B cell (primary cell): ENCODE measurements at regions not wholly inside any gene's neighbourhood (a gene's known extent, or its start where the extent isn't known, plus 50 kb on each side); places are given as distances from the start of the nearest gene placed in this dataset.

Experiments
- ATAC-seq: fragments of 200-7000 bp; cut with Tn5 transposase; one replicate; pipeline ENCODE4 v1.10.0; 2021; ENCODE audit warnings: low read depth, mild to moderate bottlenecking, moderate number of reproducible peaks, moderate library complexity
- CTCF ChIA-PET: fragments of 350-600 bp; sonication (Branson Sonifier 250); formaldehyde crosslinking; loops from one replicate; lab custom pipeline; 2021; ENCODE audit warnings: antibody characterized with exemption, inconsistent platforms; lab: Charles Lee
- POLR2A ChIA-PET: fragments of 350-600 bp; sonication (Branson Sonifier 250); formaldehyde crosslinking; loops from one replicate; lab custom pipeline; 2021; ENCODE audit warnings: antibody characterized with exemption; lab: Charles Lee
- DNase-seq: peaks from one replicate; pipeline ENCODE4 v3.0.0; 2013
- H2AFZ ChIP-seq: 2 replicates; pipeline ENCODE4 v1.6.1; 2012; ENCODE audit warnings: mild to moderate bottlenecking, low read depth, low read length; ENCODE audit not compliant: insufficient read depth, poor library complexity, severe bottlenecking
- H3K27ac ChIP-seq, 2 donors: 1 replicate in 1 of 2; 2 replicates in 1 of 2; pipeline ENCODE4 v1.5.1; 2012 to 2013; ENCODE audit warnings: low read length in 2 of 2, mild to moderate bottlenecking in 2 of 2, moderate library complexity in 1 of 2
- H3K27me3 ChIP-seq, 4 experiments: fragments of 200-600 bp in 1 of 4; sonication (generic) in 1 of 4; replicated peaks in 1 of 4; 1 replicate in 2 of 4; 2 replicates in 2 of 4; pipeline versions ENCODE4 v1.6.1 to v1.7.0; 2013 to 2016; ENCODE audit warnings: low read length in 3 of 4, mild to moderate bottlenecking in 2 of 4, mixed read lengths in 1 of 4, moderate library complexity in 1 of 4; ENCODE audit not compliant: insufficient read depth in 4 of 4, control insufficient read depth in 3 of 4; ENCODE audit errors: control extremely low read depth in 1 of 4
- H3K36me3 ChIP-seq, 2 experiments: replicated peaks in 1 of 2; 1 replicate in 1 of 2; 2 replicates in 1 of 2; pipeline versions ENCODE4 v1.6.1 to v1.7.1; 2013; ENCODE audit warnings: low read length in 1 of 2; ENCODE audit not compliant: insufficient read depth in 2 of 2, control insufficient read depth in 1 of 2; ENCODE audit errors: control extremely low read depth in 1 of 2, extremely low read depth in 1 of 2
- H3K4me1 ChIP-seq, 2 donors: fragments of 200-600 bp in 1 of 2; sonication (generic) in 1 of 2; 1 replicate in 1 of 2; 2 replicates in 1 of 2; pipeline versions ENCODE4 v1.5.1 to v1.6.1; 2013 to 2017; ENCODE audit warnings: low read length in 2 of 2; ENCODE audit not compliant: control insufficient read depth in 2 of 2, insufficient read depth in 2 of 2
- H3K4me2 ChIP-seq: replicated peaks from 2 replicates; pipeline ENCODE3; 2012; ENCODE audit warnings: mild to moderate bottlenecking, low read depth, low read length; ENCODE audit not compliant: poor library complexity, severe bottlenecking
- H3K4me3 ChIP-seq, 5 experiments: fragments of 200-600 bp in 1 of 5; sonication (generic) in 1 of 5; 1 replicate in 3 of 5; 2 replicates in 2 of 5; pipeline versions ENCODE4 v1.5.1 to v1.7.0; 2011 to 2016; ENCODE audit warnings: low read length in 4 of 5, mild to moderate bottlenecking in 4 of 5, low read depth in 2 of 5, control low read depth in 1 of 5, moderate library complexity in 1 of 5; ENCODE audit not compliant: insufficient read depth in 1 of 5; ENCODE audit errors: control extremely low read depth in 1 of 5, extremely low read depth in 1 of 5
- H3K79me2 ChIP-seq: fragments of 200-600 bp; sonication (generic); one replicate; pipeline ENCODE4 v1.6.0; 2016; ENCODE audit warnings: low read length; ENCODE audit not compliant: control insufficient read depth, insufficient read depth
- H3K9ac ChIP-seq: fragments of 200-600 bp; sonication (generic); 2 replicates; pipeline ENCODE4 v1.6.1; 2017; ENCODE audit warnings: mild to moderate bottlenecking, low read length, moderate library complexity
- H3K9me3 ChIP-seq, 3 donors: one replicate each; pipeline versions ENCODE4 v1.6.1 to v1.7.1; 2013; ENCODE audit warnings: low read length in 2 of 3; ENCODE audit not compliant: control insufficient read depth in 2 of 3, insufficient read depth in 1 of 3; ENCODE audit errors: control extremely low read depth in 1 of 3
- H4K20me1 ChIP-seq: 2 replicates; pipeline ENCODE4 v1.6.0; 2012; ENCODE audit warnings: mild to moderate bottlenecking, low read length; ENCODE audit not compliant: insufficient read depth, control insufficient read depth, poor library complexity, severe bottlenecking
- H3K27ac Mint-ChIP-seq: one replicate; pipeline ENCODE4 v1.8.0; 2021; ENCODE audit warnings: mixed read lengths
- H3K27me3 Mint-ChIP-seq: one replicate; pipeline ENCODE4 v1.8.0; 2021; ENCODE audit warnings: mixed read lengths
- H3K4me1 Mint-ChIP-seq: one replicate; pipeline ENCODE4 v1.8.0; 2021; ENCODE audit warnings: mixed read lengths
- H3K4me3 Mint-ChIP-seq: one replicate; pipeline ENCODE4 v1.8.0; 2021; ENCODE audit warnings: mixed read lengths
- H3K9me3 Mint-ChIP-seq: one replicate; pipeline ENCODE4 v1.8.0; 2022; ENCODE audit warnings: mixed read lengths; ENCODE audit not compliant: insufficient read depth
- CTCF ChIP-seq: fragments of 200-600 bp; IDR thresholded peaks from one replicate; pipeline ENCODE4 v1.8.0; 2022; ENCODE audit warnings: antibody characterized with exemption, mild to moderate bottlenecking
- EZH2 ChIP-seq: IDR thresholded peaks from 2 replicates; pipeline ENCODE4 v1.6.1; 2012; ENCODE audit warnings: borderline replicate concordance, low read depth, mild to moderate bottlenecking, moderate library complexity, low read length; ENCODE audit not compliant: insufficient read depth, poor library complexity, severe bottlenecking
- WGBS: methylation state at CpG from one replicate; pipeline ENCODE4 v1.1.5; 2013; ENCODE audit warnings: missing lambda C conversion rate; ENCODE audit not compliant: insufficient coverage; 5-methylcytosine and 5-hydroxymethylcytosine counted together
- intact Hi-C: fragments of 100-400 bp; cut with micrococcal nuclease; formaldehyde crosslinking; loops from one replicate; pipeline ENCODE4 v1.10.0; 2022

DNA sequence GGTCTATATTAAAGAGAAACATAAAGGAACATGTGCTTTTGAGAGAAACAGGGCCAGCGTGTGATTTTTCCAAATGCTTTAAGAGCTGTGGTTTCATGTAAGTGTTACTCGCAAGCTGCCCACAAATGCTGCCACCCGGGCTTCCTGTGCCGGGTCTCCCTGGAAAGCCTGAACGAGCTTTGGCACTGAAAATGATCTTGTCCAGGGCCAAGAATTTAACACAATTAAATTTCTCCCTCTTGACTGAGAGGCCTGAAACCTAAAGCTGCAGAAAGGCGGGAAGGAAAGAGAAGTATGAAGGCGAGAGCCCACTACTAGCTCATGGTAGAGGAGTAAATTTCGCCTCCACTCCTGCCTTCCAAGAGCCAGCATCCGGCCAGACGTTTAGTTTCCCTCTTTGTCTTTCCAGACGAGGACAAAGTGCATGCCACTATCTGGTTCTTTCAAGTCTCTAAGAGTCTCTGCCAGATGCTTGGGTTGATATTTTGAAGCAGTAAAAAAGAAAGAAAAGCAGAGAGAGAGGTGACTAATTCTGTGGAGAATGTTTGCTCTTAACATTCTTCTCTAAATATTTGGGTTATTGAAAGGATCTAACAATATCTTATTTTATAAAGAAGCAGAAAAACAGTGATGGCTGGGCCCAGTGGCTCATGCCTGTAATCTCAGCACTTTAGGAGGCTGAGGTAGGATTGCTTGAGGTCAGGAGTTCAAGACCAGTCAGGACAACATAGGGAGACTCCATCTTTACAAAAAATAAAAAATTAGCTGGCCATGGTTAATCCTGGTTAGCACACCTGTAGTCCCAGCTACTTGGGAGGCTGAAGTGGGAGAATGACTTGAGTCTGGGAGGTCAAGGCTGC lies 100.0 kb upstream of the HNRNPU start:
- POLR2A ChIA-PET = interaction anchor here (0.9 to 1.8 kb wide), 2 partner anchors 24 to 128 kb away, joined by 3 to 6 read pairs; no protein-coding TSS in a partner anchor
- Histone ChIP-seq H3K27ac (no peak overlapping the region), H3K4me3 (no peak overlapping the region), H2AFZ (peak overlapping the region; percentile 29), H3K36me3 (no peaks in the 10 kb centered on the region), H4K20me1 (no peaks in the 10 kb centered on the region), H3K9me3 (no peaks in the 10 kb centered on the region), H3K79me2 (no peaks in the 10 kb centered on the region), H3K4me1 (peaks cover 2 to 3% of the 10 kb centered on the region in 2 donors), H3K9ac (no peak overlapping the region), H3K27me3 (no peaks in the 10 kb centered on the region), H3K4me2 (no peak overlapping the region)
- TF ChIP-seq CTCF (no peak), EZH2 (no peak)
- 4% methylated on average over 4 of the region's 11 CpGs for WGBS
- Mint-ChIP-seq H3K4me3 (no peak overlapping the region), H3K9me3 (no peaks in the 10 kb centered on the region), H3K4me1 (peaks cover 7% of the 10 kb centered on the region), H3K27me3 (no peaks in the 10 kb centered on the region), H3K27ac (no peak overlapping the region)
- intact Hi-C loops = no loop called here
- DNase-seq (no peak), ATAC-seq (no peak)
- CTCF ChIA-PET = interaction anchor here (1.2 to 2.3 kb wide), 4 partner anchors 19 to 361 kb away, joined by 3 to 7 read pairs (median 4); no protein-coding TSS in a partner anchor

DNA sequence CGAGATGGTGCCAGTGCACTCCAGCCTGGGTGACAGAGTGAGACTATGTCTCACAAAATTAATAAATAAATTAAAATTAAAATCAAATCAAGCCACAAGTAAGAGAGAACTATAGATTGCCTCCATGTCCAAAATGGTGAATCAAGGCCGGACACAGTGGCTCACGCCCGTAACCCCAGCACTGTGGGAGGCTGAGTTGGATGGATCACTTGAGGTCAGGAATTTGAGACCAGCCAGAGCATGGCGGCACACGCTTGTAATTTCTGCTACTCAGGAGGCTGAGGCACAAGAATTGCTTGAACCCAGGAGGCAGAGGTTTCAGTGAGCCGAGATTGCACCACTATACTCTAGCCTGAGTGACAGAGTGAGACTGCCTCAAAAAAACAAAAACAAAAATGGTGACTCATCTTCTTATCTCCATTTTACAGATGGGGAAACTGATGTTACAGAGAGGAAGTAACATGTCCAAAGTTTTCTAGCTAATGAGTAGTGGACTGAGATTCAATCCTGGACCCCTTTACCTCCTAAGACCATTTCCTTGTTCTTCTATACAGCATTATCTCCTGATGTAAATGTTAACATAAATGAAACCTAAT lies 99.0 kb upstream of the HNRNPU start:
- Histone ChIP-seq H4K20me1 (no peaks in the 10 kb centered on the region), H3K36me3 (no peaks in the 10 kb centered on the region), H3K9ac (no peak overlapping the region), H2AFZ (no peak overlapping the region), H3K9me3 (no peaks in the 10 kb centered on the region), H3K4me1 (no peaks in the 10 kb centered on the region), H3K27me3 (no peaks in the 10 kb centered on the region), H3K4me2 (no peak overlapping the region), H3K79me2 (no peaks in the 10 kb centered on the region), H3K4me3 (no peak overlapping the region), H3K27ac (no peak overlapping the region)
- WGBS = 96% methylated on average over 5 of the region's 7 CpGs
- peaks cover 3% of the 10 kb centered on the region for H3K4me1 Mint-ChIP-seq
- H3K9me3 Mint-ChIP-seq = no peaks in the 10 kb centered on the region
- peak overlapping the region; percentile 26 for H3K27ac Mint-ChIP-seq
- DNase-seq = no peak
- ATAC-seq = no peak
- intact Hi-C loops = no loop called here
- H3K4me3 Mint-ChIP-seq = no peak overlapping the region
- POLR2A ChIA-PET = interaction anchor here (1.3 kb wide), 1 partner anchor 101 kb away, joined by 4 read pairs; no protein-coding TSS in a partner anchor
- TF ChIP-seq EZH2 = no peak
- TF ChIP-seq CTCF = no peak
- H3K27me3 Mint-ChIP-seq = no peaks in the 10 kb centered on the region
- CTCF ChIA-PET = interaction anchor here (1.2 to 2.3 kb wide), 3 partner anchors 79 to 360 kb away, joined by 3 to 7 read pairs (median 3); no protein-coding TSS in a partner anchor
